ENCODE measurements at regions not wholly inside any gene's neighbourhood (a gene's known extent, or its start where the extent isn't known, plus 50 kb on each side); places are given as distances from the start of the nearest gene placed in this dataset.

DNA sequence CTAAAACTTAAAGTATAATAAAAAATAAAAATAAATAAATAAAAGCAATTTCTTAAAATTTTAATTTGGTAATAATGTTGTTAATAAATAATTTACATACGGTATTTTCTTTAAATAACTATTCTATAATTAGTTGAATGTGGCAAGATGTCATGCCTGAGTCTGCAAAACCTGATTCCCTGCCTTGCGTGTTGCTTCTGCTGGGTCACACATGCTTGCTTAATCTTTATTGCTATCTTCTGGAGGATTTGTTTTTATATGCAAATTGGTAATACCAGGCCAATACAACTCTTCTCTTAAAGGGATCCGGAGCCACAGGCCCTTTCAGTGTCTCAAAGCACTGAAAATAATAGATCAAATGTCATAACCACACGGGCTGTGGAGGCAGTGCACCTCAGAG, 59.4 kb upstream of the ABCB5 start:
- TF ChIP-seq, protein P1, sequence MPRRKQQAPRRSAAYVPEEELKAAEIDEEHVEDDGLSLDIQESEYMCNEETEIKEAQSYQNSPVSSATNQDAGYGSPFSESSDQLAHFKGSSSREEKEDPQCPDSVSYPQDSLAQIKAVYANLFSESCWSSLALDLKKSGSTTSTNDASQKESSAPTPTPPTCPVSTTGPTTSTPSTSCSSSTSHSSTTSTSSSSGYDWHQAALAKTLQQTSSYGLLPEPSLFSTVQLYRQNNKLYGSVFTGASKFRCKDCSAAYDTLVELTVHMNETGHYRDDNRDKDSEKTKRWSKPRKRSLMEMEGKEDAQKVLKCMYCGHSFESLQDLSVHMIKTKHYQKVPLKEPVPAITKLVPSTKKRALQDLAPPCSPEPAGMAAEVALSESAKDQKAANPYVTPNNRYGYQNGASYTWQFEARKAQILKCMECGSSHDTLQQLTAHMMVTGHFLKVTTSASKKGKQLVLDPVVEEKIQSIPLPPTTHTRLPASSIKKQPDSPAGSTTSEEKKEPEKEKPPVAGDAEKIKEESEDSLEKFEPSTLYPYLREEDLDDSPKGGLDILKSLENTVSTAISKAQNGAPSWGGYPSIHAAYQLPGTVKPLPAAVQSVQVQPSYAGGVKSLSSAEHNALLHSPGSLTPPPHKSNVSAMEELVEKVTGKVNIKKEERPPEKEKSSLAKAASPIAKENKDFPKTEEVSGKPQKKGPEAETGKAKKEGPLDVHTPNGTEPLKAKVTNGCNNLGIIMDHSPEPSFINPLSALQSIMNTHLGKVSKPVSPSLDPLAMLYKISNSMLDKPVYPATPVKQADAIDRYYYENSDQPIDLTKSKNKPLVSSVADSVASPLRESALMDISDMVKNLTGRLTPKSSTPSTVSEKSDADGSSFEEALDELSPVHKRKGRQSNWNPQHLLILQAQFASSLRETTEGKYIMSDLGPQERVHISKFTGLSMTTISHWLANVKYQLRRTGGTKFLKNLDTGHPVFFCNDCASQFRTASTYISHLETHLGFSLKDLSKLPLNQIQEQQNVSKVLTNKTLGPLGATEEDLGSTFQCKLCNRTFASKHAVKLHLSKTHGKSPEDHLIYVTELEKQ (tag by site-specific recombination; IDR thresholded peaks at IDR 0.05; ENCODE audit: borderline replicate concordance): no peak
- TF ChIP-seq ZNF660 (tag by site-specific recombination; IDR thresholded peaks at IDR 0.05) (no peak), ZNF121 (tag by site-specific recombination; IDR thresholded peaks at IDR 0.05) (no peak), OSR2 (tag by site-specific recombination; IDR thresholded peaks at IDR 0.05) (no peak), KLF8 (tag by site-specific recombination; IDR thresholded peaks at IDR 0.05) (no peak), ZNF473 (tag by site-specific recombination; IDR thresholded peaks at IDR 0.05) (no peak), ZNF366 (tag by site-specific recombination; conservative IDR thresholded peaks at IDR 0.05) (no peak), KLF1 (tag by site-specific recombination; IDR thresholded peaks at IDR 0.05) (no peak), ZNF530 (tag by site-specific recombination; IDR thresholded peaks at IDR 0.05; ENCODE audit: low read depth) (no peak)
- TF ChIP-seq, protein P2, sequence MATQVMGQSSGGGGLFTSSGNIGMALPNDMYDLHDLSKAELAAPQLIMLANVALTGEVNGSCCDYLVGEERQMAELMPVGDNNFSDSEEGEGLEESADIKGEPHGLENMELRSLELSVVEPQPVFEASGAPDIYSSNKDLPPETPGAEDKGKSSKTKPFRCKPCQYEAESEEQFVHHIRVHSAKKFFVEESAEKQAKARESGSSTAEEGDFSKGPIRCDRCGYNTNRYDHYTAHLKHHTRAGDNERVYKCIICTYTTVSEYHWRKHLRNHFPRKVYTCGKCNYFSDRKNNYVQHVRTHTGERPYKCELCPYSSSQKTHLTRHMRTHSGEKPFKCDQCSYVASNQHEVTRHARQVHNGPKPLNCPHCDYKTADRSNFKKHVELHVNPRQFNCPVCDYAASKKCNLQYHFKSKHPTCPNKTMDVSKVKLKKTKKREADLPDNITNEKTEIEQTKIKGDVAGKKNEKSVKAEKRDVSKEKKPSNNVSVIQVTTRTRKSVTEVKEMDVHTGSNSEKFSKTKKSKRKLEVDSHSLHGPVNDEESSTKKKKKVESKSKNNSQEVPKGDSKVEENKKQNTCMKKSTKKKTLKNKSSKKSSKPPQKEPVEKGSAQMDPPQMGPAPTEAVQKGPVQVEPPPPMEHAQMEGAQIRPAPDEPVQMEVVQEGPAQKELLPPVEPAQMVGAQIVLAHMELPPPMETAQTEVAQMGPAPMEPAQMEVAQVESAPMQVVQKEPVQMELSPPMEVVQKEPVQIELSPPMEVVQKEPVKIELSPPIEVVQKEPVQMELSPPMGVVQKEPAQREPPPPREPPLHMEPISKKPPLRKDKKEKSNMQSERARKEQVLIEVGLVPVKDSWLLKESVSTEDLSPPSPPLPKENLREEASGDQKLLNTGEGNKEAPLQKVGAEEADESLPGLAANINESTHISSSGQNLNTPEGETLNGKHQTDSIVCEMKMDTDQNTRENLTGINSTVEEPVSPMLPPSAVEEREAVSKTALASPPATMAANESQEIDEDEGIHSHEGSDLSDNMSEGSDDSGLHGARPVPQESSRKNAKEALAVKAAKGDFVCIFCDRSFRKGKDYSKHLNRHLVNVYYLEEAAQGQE (tag by site-specific recombination; IDR thresholded peaks at IDR 0.05): no peak
- TF ChIP-seq, protein P3, sequence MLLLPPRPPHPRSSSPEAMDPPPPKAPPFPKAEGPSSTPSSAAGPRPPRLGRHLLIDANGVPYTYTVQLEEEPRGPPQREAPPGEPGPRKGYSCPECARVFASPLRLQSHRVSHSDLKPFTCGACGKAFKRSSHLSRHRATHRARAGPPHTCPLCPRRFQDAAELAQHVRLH (tag by site-specific recombination; IDR thresholded peaks at IDR 0.05): no peak
- TF ChIP-seq, protein P4, sequence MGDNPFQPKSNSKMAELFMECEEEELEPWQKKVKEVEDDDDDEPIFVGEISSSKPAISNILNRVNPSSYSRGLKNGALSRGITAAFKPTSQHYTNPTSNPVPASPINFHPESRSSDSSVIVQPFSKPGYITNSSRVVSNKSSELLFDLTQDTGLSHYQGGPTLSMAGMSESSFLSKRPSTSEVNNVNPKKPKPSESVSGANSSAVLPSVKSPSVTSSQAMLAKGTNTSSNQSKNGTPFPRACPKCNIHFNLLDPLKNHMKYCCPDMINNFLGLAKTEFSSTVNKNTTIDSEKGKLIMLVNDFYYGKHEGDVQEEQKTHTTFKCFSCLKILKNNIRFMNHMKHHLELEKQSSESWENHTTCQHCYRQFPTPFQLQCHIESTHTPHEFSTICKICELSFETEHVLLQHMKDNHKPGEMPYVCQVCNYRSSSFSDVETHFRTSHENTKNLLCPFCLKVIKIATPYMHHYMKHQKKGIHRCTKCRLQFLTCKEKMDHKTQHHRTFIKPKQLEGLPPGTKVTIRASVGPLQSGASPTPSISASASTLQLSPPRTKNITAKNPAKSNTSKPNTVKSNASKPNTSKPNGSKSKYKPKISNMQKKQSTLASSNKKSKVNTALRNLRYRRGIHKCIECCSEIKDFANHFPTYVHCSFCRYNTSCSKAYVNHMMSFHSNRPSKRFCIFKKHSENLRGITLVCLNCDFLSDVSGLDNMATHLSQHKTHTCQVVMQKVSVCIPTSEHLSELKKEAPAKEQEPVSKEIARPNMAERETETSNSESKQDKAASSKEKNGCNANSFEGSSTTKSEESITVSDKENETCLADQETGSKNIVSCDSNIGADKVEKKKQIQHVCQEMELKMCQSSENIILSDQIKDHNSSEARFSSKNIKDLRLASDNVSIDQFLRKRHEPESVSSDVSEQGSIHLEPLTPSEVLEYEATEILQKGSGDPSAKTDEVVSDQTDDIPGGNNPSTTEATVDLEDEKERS (tag by site-specific recombination; IDR thresholded peaks at IDR 0.05): no peak
- TF ChIP-seq, protein P5, sequence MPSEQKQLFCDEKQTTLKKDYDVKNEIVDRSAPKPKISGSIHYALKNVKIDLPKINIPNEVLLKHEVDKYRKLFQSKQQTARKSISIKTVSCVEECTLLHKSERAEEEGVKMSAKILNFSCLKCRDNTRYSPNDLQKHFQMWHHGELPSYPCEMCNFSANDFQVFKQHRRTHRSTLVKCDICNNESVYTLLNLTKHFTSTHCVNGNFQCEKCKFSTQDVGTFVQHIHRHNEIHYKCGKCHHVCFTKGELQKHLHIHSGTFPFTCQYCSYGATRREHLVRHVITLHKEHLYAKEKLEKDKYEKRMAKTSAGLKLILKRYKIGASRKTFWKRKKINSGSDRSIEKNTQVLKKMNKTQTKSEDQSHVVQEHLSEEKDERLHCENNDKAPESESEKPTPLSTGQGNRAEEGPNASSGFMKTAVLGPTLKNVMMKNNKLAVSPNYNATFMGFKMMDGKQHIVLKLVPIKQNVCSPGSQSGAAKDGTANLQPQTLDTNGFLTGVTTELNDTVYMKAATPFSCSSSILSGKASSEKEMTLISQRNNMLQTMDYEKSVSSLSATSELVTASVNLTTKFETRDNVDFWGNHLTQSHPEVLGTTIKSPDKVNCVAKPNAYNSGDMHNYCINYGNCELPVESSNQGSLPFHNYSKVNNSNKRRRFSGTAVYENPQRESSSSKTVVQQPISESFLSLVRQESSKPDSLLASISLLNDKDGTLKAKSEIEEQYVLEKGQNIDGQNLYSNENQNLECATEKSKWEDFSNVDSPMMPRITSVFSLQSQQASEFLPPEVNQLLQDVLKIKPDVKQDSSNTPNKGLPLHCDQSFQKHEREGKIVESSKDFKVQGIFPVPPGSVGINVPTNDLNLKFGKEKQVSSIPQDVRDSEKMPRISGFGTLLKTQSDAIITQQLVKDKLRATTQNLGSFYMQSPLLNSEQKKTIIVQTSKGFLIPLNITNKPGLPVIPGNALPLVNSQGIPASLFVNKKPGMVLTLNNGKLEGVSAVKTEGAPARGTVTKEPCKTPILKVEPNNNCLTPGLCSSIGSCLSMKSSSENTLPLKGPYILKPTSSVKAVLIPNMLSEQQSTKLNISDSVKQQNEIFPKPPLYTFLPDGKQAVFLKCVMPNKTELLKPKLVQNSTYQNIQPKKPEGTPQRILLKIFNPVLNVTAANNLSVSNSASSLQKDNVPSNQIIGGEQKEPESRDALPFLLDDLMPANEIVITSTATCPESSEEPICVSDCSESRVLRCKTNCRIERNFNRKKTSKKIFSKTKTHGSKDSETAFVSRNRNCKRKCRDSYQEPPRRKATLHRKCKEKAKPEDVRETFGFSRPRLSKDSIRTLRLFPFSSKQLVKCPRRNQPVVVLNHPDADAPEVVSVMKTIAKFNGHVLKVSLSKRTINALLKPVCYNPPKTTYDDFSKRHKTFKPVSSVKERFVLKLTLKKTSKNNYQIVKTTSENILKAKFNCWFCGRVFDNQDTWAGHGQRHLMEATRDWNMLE (tag by site-specific recombination; conservative IDR thresholded peaks at IDR 0.05; ENCODE audit: low read depth): no peak
- Histone ChIP-seq H3K4me3 (ENCODE audit: low read depth, low read length) (no peak overlapping the region), H3K27ac (ENCODE audit: extremely low read depth, low read depth, low read length) (no peak overlapping the region), H3K36me3 (ENCODE audit: control insufficient read depth in 2 of 2, insufficient read depth in 1 of 2, low read length in 2 of 2) (no peaks in the 10 kb centered on the region), H3K4me1 (ENCODE audit: control insufficient read depth, insufficient read depth, low read length) (no peaks in the 10 kb centered on the region), H3K9me3 (ENCODE audit: control insufficient read depth, insufficient read depth, low read depth, low read length) (no peaks in the 10 kb centered on the region)
- ChIA-PET CTCF (no interaction called here), POLR2A (no interaction called here)
